NCI-H1105 treated with DMSO at 0.1 percent for 48 hours (cell line): ENCODE measurements at regions not wholly inside any gene's neighbourhood (a gene's known extent, or its start where the extent isn't known, plus 50 kb on each side); places are given as distances from the start of the nearest gene placed in this dataset.

Experiments
- DNase-seq: peaks from one replicate; lab custom pipeline; 2025; lab: John Stamatoyannopoulos, UW

DNA sequence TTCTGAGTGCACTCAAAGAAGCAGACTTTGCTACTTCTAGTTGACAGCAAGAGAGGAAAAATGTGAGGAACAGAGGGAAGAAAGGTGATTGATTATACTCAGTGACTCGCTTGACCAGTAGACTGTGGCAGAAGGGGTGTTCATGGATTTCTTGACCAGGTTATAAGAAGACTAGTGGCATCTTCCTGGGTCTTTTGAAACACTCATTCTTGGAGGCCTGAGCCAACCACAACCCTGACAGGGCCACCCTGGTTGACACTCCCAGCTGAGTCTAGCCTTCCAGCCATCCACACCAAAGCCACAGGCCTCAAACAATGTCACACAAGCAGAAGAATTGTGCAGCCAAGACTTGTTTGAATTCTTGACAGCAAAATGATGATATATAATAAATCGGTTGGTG, 366.3 kb downstream of the SS18 start:
- no peak for DNase-seq

DNA sequence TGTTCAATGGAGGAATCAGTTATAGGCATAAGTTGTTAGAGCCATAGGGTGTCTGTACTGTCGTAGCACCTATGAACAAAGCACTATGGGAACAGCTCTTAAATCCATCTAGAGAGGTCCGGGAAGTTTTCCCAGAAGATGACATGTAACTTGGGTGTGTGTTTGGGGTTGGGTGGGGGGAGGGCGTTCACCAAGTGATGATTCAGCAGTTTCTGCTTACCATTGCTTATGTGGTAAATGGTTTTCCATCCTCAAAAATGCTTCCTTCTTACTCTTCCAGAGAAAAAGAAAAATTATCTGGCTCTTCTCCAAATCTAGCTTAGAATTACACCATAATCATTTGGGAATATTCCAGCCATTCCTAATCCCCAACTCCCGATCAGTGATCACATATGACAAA, 361.1 kb upstream of the ZNF521 start:
- no peak for DNase-seq

DNA sequence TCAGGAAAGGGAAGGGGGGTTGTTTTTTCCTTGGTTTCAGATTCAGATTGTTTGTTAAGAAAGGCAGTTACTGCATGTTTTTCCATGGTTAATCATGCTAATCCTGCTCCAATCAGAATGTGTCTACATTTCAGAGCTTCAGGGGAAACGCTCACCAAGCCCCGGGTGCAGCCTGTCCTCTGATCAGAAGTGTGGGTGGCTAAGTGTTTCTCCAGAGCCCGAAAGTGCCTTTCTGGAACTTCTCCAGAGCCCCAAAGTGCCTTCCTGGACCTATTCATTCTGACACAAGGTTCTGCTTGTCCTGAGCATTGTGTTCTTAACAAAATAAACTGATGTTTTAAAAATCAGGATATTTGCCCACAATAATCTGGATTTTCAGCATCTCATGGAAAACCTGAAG, 359.0 kb upstream of the ZNF521 start:
- DNase-seq = no peak

DNA sequence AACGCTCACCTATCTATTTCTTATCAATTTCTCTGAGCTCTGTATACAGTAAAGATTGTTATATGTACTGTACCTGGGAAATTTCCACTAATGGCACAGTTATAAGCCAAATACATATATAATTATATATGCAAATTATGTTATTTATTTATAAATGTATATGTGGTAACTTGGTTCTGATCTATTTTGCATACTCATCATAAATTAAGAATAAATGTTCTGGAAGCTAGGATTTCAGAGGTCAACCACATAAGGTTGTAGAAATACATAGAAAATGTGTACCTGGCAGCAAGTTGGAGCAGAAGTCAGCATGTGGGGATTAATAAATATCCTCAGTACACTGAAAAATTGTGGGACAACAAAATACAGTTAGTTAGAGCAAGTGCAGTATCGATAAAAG, 353.7 kb upstream of the ZNF521 start:
- DNase-seq = no peak

DNA sequence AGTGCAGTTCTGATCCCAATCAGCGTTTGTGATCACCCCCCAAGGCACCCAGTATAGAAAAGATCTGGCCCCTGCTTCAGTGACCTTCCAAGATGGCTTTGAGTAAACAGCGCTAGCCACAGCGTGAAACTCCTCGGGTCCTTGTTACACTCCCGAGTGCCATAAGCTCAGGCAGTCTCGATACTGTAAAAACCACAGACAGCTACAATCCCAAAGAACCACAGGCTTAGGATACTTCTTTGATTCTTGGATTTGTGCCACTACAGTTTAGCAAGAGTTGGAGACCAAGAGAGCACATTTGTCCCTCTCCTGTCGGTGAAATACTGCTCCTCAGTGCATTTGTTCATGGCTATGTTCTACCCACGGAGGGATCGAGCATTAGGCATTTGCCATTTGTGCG, 352.5 kb upstream of the ZNF521 start:
- no peak for DNase-seq

DNA sequence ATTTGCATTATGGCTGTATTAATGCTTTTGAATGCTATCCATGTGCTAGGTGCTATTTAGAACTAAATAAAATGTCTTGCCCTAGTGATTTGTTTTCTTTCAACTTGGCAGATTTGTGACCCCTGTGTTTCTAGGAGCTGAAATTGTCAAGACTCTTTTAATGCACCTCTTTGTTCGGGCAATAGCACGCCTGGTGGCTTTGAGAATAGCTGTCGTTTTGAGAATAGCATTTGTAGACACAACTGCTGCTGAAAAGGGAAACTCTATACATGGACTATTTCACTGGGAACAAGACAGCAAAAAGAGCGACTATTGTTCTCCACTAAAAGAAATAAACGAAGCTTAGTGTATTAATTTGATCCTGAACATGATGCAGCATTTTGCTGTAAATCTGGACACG, 352.1 kb upstream of the ZNF521 start:
- DNase-seq = no peak

DNA sequence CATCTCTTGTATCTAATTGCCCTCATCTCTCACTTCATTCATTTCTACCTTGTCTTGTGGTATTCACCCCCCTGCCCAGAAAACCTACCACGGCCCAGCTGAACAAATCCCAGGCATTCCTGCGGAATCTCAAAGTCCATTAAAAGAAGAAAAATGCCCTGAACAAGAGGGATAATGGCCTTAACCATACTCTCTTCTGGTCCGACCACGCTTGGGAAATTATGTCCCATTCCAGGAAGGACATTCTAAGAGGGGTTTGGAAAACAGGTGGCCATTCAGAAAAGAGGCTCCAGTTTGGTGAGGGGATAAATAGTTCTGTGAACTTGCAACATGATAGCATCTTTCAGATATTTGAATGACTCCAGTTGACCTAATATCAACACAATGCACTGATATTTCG, 349.9 kb upstream of the ZNF521 start:
- DNase-seq = no peak

DNA sequence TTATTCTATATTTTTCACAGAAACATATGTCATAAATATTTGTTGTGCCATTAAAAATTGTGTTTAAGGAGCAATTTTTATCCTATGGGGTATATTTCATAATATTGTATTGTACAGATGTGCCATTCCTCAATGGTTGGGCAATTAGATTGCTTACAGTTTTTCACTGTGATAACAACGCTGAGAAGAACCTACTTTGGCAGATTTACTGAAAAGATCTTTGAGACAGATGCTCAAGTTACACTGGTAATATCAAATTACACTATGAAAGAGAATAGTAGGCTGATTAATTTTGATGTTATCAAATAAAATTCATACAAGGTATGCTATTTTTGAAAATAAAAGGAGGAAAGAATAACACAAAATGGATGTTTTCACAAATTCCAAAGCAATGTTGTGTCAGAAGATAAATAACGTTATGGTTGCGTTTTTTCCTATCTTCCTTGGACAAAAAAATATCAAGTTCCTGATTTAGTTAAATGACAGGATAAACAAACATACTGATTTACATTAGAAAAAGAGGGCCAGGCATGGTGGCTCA, 335.1 kb upstream of the ZNF521 start:
- DNase-seq = no peak

DNA sequence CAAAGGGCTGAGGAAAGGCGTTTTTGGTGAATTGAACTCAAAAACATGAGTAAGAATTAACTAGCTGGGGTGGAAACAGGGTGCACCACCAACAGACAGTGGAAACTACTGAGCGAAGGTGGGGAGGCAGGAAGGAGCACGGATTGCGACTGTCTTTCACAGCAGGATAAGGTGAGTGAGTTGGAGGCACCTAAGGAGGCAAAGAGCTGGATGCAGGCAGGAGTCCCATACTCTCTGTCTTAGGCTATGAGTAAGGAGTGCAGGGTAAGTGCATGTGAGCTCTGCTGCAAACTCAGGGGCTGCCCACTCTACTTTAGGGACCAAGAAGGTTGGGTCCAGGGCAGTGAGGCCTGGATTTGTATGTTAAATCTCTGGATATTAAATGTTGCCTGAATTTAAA, 333.1 kb upstream of the ZNF521 start:
- no peak for DNase-seq

DNA sequence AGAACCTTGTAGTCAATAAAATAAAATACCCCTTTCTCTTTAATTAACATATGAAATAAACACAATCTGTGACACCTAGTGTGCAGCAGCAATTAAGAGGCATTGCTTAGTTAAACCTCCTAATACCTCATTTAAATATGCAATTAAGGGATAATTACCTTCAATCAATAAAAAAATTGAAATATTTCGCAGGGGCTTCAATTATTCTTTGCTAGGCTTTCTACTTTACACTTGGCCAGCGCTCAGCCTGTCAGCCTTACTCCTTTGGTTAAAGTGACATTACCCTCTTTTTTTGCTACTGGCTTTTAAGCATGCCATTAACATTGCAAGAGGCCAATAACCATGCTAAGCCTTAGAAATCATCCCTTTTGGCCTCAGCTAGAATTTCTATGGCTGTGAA, 327.5 kb upstream of the ZNF521 start:
- no peak for DNase-seq

DNA sequence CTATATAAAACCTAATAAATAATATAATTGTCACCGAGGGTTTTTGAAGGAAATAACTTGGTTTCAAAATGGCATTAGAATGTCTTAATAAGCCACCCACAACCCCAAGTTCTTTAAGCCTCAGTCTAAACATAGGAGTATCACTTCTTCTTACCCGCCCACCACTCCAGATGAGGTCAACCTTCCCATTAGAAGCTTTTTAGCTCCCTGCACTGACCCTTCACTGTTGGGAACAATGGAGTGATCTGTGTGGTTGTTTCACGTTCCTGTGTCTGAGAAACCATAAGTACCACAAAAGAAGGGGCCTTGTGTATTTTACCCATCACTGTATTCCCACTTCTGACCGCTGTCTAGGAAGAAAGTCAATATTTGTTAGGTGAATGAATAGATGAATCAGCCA, 326.3 kb upstream of the ZNF521 start:
- DNase-seq = no peak

DNA sequence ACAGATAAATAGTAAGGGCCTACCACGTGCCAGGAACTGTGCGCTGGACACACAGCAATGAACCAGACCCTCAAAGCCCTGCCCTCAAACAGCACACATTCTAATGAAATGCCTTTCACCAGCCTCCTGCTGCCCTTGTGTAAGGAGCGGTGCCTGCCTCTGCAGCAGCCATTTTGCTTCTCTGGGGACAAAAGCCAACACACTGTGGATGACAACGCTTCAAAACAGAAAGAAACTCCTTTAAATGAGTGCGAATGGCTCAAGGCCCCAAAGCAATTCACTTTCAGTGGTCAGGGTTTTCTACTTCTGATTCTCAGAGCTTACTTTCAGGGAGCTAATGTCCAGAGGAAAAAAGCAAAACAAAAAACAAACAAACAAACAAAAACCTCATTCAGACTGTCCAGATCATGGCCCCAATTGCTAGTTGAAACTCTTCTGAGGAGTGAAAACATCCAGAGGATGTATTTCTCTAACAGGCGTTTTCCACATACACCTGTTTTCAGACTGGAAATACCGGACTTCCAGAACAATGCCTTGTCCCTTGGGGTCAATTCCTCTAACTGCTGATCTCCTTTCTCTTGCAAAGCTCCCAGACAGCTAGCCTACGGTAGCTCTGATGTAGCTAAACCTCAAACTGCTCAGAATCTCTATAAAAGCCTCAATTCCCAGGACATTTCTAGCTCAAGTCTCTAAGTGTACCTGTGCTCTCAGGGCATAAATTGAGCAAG, 323.3 kb upstream of the ZNF521 start:
- DNase-seq = no peak

DNA sequence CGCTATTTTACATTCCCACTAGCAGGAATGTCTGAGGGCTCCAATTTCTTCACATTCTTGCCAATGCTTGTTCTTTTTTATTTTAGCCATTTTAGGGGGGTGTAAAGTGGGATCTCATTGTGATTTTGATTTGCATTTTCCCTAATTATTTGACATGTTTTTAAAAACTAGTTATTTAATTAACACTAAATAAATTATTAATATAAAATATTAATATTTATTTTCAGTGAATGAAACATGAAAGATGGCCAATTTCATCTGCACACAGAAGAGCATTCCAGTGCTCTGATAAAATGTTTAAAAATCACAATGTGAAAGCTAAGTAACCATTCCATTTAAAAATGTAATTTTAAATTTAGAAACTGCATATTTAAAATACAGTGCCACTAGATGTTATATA, 322.2 kb upstream of the ZNF521 start:
- no peak for DNase-seq

DNA sequence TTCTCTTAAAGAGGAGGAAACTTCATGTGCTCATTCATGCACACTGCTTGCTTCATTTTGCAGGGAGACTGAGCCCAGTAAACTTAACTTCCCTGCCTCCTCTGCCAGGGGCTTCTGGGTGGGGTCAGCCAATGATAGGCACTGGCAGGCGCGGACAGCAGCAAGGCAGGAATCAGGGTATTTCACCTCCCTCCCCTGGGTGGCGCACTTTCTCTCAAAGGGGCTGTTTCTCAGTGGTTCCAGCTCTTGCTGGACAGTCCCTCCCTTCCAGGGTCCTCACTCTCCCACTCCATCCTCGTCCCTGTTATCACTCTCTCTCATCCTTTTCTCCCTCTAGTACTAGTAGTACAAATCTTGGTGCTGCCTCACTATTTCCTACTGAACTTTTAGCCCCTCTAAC, 320.5 kb upstream of the ZNF521 start:
- no peak for DNase-seq

DNA sequence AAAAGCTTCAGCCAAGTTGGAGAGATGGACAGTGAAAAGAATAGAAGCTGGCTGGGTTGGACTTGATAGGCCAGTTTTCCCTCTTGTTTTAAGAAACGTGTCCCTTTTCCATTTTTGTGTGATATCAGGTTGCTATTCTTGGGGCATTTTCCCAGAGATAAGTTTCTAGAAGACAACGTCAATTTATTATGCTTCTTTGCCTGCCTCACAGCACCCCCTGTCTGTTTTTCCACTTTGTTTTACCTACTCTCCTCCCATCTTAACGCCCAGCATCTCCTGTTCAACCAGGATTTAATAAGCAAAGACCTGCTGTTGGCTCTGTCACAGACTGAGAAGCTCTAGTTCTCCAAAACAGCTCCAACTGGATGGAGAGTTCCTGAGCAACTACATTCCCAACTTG, 317.8 kb upstream of the ZNF521 start:
- DNase-seq = no peak

DNA sequence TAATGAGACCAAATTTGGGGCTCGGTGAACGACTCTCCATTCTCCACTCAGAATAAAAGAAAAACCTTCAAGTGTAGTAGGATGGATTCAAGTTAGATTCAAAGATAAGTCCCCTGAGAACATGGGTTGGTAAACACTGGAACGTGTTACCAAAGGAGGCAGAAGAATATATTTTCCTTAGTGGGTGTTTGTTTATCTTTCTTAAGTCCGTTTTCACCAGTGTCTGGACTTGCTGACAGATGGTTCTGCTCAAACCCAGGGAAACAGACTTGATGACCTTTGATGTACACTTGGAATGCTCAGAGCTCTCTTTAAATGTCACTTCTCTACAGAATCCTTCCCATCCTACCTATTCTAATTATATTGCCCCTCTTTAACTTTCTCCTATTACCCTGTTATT, 310.3 kb upstream of the ZNF521 start:
- no peak for DNase-seq

DNA sequence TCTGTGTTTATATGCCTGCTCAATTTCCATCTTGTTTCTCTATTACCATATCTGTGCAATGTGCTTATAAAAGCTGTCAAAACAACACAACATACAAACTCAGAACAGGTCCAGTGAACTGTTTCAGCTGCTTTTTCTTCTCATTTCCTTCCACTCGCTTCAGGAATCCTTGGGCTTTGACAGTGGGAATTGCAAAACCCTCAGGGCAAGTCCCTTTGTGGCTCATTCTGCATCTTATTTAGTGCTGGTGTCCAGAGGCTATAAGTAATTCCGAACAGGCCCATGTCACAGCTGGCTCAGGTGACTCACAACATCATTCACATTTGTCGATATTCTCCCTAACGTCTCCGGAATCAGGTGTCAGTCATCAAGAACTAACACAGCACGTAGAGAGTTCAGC, 309.9 kb upstream of the ZNF521 start:
- no peak for DNase-seq

DNA sequence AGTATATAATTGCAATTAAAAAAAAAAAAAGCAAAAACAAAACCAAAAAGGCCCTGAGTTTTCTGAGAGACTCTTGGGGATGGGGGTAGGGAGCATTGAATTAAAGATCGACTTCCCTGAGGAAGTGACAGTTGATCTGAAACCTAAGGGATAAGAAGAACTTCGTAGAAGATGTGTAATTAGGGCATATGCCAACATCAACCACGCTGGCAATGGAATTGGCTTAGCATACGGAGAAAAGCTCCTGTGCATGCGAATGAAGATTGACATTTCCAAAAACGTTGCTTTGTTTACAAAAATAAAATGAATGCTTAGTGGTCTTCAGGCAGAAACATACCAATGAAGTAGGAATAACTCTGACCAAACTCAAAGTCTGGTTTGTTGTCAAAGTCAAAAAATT, 307.6 kb upstream of the ZNF521 start:
- DNase-seq = no peak

DNA sequence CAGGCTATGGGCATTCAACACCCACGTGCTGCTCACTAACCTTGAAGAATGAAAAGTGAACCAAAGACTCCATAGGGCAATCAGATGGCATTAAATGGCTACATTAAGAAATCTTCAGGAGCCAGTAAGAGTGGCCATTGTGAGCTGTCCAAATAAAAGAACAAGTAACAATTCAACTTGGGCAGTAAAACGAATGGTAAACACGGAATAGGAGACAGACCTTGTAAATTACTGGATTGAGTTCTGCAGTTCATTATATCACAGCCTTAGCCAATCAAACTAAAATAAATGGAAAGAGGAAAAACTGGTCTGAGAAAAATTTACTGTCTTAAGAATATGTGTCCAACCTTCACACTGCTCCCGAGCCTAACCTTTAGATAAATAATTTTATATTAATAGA, 306.5 kb upstream of the ZNF521 start:
- no peak for DNase-seq

DNA sequence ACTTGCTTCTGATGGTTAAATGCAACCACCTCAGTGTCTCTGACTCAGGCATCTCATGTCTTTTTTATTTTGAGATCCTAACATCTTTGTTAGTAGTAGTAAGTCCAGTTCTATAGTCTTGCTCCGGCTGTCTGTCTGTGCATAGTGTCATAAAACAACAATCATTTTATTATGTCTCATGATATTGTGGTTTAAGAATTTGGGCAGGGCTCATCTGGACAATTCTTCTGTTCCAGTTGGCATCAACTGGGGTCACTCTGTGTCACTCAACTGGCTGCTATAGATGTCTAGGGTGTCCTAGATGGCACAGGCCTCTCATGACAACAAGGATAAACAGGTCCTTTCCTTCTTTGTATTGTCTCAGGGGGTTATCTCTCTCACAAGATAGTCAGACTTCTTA, 299.6 kb upstream of the ZNF521 start:
- DNase-seq = no peak

DNA sequence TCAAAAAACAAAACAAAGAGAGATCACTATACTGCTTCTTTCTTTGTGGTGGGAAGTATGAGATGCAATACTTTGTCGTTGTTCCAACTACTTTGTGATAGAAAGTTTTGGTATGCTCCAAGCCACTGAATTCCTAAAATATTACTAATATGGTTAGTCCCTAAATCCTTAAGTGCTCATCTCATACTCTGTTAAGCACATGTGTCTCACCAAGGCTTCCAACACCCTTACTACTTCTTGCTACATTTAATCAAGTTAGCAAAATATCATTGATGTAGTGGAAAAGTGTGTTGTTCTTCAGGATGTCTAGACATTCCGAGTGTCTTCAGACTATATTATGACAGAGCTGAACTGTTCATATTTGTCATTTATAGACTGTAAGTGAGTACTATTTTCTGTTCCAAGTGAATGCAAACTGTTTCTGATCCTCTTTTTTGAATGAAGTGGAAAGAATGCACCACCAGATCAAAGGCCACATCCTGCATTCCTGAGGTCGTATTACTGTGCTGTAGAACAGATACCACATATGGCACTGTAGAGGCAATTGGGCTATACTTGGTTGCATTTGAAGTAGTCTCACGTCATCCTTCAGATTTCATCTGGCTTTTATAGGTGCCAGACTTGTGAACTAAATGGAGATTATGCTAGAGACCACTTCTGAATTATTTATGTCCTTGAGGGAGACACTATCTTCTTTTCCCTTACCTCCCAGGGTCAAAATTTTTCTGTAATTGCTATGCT, 298.4 kb upstream of the ZNF521 start:
- DNase-seq = no peak

DNA sequence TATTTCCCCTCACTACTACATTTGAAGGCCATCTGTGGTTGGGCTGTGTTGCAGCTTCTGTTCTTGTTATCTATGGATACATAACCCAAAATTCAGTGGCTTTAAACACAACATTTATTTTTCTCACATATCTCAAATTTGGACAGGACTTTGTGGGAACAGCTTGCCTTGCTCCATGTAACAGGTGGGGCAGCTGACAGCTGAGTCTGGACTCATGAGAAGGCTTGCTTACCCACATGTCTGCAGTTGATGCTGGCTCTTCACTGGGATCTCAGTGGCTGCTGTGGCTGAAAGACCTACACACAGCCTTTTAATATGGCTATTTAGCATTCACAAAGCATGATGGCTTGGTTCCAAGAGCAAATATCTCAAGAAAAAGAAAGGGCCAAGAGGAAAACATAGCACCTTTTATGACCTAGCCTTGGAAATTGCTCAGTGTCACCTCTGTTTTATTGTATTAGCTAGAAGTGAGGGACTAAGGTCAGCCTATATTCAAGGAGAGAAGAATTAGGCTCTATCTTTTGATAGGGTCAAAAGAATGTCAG, 296.8 kb upstream of the ZNF521 start:
- DNase-seq = no peak

DNA sequence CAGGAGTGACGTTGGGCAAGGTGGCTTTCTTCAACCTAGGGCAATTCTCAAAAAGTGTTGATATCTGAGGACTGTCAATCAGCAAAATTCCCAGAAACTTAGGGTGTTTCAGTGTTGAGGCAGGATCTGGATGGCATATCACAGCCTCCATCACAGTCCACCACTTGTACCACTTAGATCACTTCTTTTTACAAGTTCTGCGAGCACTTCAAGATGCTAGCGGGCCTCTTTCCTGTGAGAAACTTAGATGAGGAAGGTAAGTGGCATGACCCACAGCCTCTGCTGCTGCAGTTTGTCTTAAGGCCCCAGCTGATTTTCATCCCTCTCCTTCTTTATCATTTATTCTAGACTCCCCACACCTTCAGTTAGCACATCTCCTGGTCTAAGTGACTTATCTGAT, 295.4 kb upstream of the ZNF521 start:
- DNase-seq = no peak
